Fibroblast of lung (primary cell): ENCODE measurements at regions not wholly inside any gene's neighbourhood (a gene's known extent, or its start where the extent isn't known, plus 50 kb on each side); places are given as distances from the start of the nearest gene placed in this dataset.

Experiments
- EZH2 ChIP-seq: IDR thresholded peaks from 2 replicates; pipeline ENCODE4 v1.5.1; 2012; ENCODE audit warnings: low read length, control low read depth, mild to moderate bottlenecking; ENCODE audit errors: missing control alignments
- TF ChIP-seq, protein P1 (sequence below), 2 donors: IDR thresholded peaks in 1 of 2; conservative IDR thresholded peaks in 1 of 2; 1 replicate in 1 of 2; 2 replicates in 1 of 2; pipeline ENCODE4 v1.5.1; 2011 to 2012; ENCODE audit warnings: low read length in 2 of 2, control low read depth in 1 of 2, inconsistent platforms in 1 of 2, low read depth in 1 of 2, mild to moderate bottlenecking in 1 of 2

- no peak for TF ChIP-seq EZH2
- TF ChIP-seq, protein P1, sequence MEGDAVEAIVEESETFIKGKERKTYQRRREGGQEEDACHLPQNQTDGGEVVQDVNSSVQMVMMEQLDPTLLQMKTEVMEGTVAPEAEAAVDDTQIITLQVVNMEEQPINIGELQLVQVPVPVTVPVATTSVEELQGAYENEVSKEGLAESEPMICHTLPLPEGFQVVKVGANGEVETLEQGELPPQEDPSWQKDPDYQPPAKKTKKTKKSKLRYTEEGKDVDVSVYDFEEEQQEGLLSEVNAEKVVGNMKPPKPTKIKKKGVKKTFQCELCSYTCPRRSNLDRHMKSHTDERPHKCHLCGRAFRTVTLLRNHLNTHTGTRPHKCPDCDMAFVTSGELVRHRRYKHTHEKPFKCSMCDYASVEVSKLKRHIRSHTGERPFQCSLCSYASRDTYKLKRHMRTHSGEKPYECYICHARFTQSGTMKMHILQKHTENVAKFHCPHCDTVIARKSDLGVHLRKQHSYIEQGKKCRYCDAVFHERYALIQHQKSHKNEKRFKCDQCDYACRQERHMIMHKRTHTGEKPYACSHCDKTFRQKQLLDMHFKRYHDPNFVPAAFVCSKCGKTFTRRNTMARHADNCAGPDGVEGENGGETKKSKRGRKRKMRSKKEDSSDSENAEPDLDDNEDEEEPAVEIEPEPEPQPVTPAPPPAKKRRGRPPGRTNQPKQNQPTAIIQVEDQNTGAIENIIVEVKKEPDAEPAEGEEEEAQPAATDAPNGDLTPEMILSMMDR (conservative IDR thresholded peaks at IDR 0.05 in 1 of 2, IDR thresholded peaks at IDR 0.05 in 1 of 2; ENCODE audit: low read depth in 1 of 2, low read length in 2 of 2), result no peak
These were observed 132.7 kb upstream of the IPO9 start for GRCh38 chr1:201696217-201696761.
